Stimulated activated naive CD4-positive, alpha-beta T cell treated with Interleukin-2 at 50 U/mL for 16 hours (primary cell): ENCODE measurements at regions not wholly inside any gene's neighbourhood (a gene's known extent, or its start where the extent isn't known, plus 50 kb on each side); places are given as distances from the start of the nearest gene placed in this dataset.
"Not testable (repeated sequence)": the region's sequence is repeated elsewhere in the genome, so short reads cannot be mapped to it uniquely, and the experiment has no call there.

Experiments
- DNase-seq: peaks from one replicate; lab custom pipeline; 2025; lab: John Stamatoyannopoulos, UW

GRCh38 chr7:113030489-113030888, 56.1 kb downstream of the GPR85 start:
- no peak for DNase-seq

GRCh38 chr7:113026941-113027340, 59.7 kb downstream of the GPR85 start:
- DNase-seq = no peak

GRCh38 chr7:113017144-113017857, 69.3 kb downstream of the GPR85 start:
- not testable (repeated sequence) for DNase-seq

GRCh38 chr7:113015034-113015645, 71.5 kb downstream of the GPR85 start:
- no peak for DNase-seq

- DNase-seq = no peak
Observed at GRCh38 chr7:113013761-113014449, 72.7 kb downstream of the GPR85 start.

- not testable (repeated sequence) for DNase-seq
Observed at GRCh38 chr7:113012862-113013261, 73.8 kb downstream of the GPR85 start.

- DNase-seq = no peak
Observed at GRCh38 chr7:113010377-113010776, 76.2 kb downstream of the GPR85 start.

GRCh38 chr7:113008755-113009154, 77.9 kb downstream of the GPR85 start:
- DNase-seq = no peak

- no peak for DNase-seq
Observed at GRCh38 chr7:113004726-113005454, 81.7 kb downstream of the GPR85 start.

- DNase-seq = no peak
Observed at GRCh38 chr7:113000316-113001020, 86.2 kb downstream of the GPR85 start.

GRCh38 chr7:112997831-112998230, 88.8 kb downstream of the GPR85 start:
- no peak for DNase-seq

- no peak for DNase-seq
Observed at GRCh38 chr7:112996331-112996871, 90.2 kb downstream of the GPR85 start.

GRCh38 chr7:112995059-112995824, 91.4 kb downstream of the GPR85 start:
- no peak for DNase-seq

GRCh38 chr7:112994656-112995055, 92.0 kb downstream of the GPR85 start:
- DNase-seq = no peak

- no peak for DNase-seq
Observed at GRCh38 chr7:112990624-112991023, 96.0 kb downstream of the GPR85 start.

GRCh38 chr7:112989531-112989930, 97.1 kb downstream of the GPR85 start:
- no peak for DNase-seq

- DNase-seq = no peak
Observed at GRCh38 chr7:112987171-112987570, 99.5 kb downstream of the GPR85 start.

GRCh38 chr7:112986256-112987031, 100.2 kb downstream of the GPR85 start:
- no peak for DNase-seq

- no peak for DNase-seq
Observed at GRCh38 chr7:112985377-112985987, 101.1 kb downstream of the GPR85 start.
